GM12872 (cell line): ENCODE measurements at regions not wholly inside any gene's neighbourhood (a gene's known extent, or its start where the extent isn't known, plus 50 kb on each side); places are given as distances from the start of the nearest gene placed in this dataset.

Experiments
- TF ChIP-seq, protein P1 (sequence below): IDR thresholded peaks from 3 replicates; pipeline ENCODE4 v1.5.1; 2011; ENCODE audit warnings: low read depth, mild to moderate bottlenecking, low read length, moderate library complexity; ENCODE audit not compliant: insufficient read depth

DNA sequence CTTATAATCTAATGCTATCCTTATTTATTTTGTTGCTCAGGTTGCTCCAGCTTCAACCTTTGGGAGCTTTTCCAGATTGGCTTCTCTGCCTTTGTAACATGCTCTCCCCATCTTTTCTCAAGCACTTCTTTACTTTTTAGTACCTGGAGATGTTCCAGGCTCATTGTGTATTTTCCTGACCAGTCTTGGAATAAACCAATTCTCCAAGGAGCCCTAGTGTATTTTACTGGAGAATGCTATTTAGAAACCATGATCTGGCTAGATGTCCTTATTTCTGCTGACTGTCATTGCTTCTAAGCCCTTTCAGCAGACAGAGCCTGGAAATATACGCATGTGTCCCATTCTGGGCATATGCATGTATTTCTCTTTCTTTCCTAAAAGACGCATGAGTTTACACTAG is 95.7 kb downstream of the EMX2 start:
- TF ChIP-seq, protein P1, sequence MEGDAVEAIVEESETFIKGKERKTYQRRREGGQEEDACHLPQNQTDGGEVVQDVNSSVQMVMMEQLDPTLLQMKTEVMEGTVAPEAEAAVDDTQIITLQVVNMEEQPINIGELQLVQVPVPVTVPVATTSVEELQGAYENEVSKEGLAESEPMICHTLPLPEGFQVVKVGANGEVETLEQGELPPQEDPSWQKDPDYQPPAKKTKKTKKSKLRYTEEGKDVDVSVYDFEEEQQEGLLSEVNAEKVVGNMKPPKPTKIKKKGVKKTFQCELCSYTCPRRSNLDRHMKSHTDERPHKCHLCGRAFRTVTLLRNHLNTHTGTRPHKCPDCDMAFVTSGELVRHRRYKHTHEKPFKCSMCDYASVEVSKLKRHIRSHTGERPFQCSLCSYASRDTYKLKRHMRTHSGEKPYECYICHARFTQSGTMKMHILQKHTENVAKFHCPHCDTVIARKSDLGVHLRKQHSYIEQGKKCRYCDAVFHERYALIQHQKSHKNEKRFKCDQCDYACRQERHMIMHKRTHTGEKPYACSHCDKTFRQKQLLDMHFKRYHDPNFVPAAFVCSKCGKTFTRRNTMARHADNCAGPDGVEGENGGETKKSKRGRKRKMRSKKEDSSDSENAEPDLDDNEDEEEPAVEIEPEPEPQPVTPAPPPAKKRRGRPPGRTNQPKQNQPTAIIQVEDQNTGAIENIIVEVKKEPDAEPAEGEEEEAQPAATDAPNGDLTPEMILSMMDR = no peak

DNA sequence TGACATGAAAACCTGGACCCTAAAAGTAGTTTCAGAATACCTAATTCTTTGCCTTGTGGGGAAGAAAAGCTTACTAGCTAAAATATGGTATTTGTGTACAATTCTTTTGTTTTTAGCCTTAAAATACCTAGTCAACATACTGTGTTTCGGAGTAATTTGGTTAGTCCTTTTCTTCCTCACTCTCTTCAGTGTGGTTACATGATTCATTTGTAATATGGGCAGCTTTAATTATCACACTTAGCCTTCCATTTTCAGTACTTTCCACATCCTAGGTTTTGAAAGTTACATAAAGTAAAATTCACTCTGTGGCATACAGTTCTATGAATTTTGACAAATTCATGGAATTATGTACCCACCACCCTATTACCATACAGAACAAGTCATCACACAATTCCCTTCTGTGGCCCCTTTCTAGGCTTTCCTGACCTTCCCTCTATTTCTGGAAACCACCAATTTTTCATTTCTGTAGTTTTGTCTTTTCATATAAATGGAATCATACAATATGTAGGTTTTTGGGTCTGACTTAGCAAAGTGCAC is 96.2 kb downstream of the EMX2 start:
- TF ChIP-seq, protein P1 = no peak

DNA sequence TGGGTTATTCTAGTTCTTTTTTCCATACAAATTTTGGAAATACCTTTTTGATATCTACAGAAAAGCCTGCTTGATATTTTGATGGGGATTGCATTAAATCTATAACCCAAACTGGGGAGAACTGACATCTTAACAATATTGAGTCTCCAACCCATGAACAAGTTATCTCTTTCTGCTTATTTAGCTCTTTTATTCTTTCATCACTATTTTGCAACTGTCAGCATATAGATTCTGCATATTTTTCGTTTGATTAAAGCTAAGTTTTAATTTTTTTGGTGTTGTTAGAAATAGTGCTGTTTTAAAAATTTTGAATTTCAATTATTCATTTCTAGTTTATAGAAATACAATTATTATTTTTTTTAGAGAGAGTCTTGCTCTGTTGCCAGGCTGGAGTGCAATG is 97.9 kb downstream of the EMX2 start:
- TF ChIP-seq, protein P1 = no peak

DNA sequence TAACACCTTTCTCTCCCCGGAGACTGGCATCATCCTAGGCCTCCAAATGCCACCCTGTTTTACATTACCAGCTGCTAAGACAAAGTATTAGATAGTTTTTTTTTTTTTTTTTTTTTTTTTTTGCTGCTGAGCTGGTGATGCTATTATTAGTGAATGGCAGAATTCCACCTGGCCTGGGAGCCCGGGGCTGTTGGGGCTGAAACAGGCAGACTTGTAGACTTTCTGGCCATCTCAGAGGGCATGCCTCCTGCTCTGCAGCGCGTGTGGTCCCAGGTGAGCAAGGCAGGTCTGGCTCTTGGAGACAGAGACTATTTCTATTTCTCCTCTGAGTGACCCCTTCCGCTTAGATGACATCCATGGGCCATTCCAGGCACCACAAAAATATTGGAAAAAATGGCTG is 104.2 kb downstream of the EMX2 start:
- TF ChIP-seq, protein P1 = no peak

DNA sequence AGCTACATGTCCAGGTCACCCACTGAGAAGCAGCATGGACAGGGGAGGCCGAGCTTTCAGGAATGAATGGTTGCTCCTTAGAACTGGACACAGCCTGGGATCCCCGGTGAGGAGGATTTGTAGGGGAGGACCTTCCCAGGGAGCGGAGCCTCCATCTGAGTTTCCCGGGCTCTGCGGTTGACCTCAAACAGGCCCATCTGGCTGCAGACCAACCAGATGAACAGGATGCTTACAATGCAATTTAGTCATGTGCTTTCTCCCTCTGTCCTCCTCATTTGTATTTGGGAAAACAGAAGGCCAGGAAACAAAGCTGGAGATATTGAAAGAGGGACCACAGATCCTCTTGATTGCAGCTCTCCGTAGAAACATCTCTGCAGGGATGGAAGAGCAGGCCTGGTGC is 104.8 kb downstream of the EMX2 start:
- TF ChIP-seq, protein P1 = no peak

DNA sequence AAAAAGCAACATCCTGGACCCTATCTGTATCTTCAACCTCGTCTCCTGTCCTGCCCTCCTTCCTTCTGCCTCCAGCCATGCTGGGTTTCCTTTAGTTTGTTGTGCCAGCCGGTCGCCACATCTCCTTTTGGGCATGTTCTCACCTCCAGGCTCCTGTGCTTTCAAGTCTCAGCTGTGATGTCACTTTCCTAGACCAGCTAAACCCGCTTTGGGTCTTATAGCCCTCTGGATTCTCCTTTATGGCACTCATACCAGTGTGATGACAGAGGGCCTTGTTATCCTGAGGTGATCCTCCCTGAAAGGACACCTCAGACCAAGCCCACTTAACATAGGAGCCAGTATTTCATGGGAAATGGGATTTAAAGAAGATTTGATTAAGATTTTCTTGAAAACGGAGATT is 108.6 kb downstream of the EMX2 start:
- TF ChIP-seq, protein P1 = no peak

DNA sequence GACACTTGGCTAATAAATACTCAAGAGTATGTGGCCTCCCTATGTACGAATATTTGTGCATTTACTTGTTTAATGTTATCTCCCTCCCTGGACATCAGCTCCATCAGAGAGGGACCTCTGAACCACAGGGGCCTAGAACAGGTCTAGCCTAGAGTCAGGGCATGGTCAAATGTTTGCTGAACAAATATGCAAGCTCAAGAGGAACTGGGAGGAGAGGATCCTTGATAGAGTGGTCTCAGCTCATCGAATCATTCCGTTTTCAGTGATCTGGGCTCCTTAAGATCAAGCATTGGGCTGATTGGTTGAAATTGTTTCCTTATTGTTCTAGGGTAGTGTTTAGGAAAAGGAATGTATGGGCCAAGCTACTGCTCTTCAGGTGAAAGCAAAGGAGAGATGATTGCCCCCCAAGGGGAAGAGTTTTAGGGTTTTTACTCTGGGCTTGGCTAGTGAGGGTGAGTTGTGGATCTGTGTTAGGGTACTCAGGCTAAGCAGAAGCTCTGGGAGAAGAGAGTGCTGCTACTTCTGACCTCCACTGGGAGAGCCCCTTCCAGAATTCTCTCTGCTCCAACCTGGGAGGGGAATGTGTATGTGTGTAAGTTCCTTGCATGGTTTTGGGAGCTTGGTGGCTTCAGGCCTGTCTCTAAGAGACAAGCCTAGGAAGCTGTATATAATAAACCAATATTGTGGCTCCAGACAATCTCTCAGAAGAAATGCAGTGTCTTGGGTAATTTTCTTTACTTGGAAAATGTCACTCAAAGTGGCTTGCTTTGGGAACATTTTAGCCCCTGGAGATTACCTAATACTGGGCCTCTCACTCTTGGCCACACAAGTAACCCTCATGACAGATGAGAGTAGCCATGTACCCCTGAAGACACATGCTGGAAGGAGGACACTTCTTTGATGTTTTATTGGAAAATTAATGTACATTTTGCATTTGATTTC is 110.0 kb downstream of the EMX2 start:
- TF ChIP-seq, protein P1 = no peak
